ENCODE measurements at regions not wholly inside any gene's neighbourhood (a gene's known extent, or its start where the extent isn't known, plus 50 kb on each side); places are given as distances from the start of the nearest gene placed in this dataset.

- DNase-seq (ENCODE audit: low read depth) = peak; percentile 17
- TF ChIP-seq CTCF (IDR thresholded peaks at IDR 0.05; ENCODE audit: control insufficient read depth, extremely low read depth, insufficient read depth) = no peak
- H3K4me3 ChIP-seq (ENCODE audit: low read depth, low read length) = no peak overlapping the region
Measured at GRCh38 chr16:59370717-59371116, 636.6 kb upstream of the GOT2 start.

DNA sequence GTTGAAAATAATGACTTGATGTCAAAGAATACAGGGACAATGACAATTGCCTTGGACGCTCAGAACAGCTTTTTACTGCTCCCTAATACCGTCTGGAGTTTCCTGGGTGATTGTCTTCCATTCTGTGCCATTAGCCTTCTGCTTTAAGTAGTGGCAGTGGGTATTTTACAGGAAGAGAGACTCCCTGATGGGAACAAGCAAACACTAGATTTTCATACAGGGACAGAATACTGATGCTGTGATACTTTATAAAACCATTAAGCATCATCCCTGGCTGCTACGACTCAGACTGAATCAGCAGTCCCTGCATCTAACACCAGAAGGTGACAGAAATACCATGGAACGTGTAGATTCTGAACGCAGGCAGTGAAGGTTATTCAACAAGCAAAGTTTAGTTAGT is 635.4 kb upstream of the GOT2 start:
- H3K4me3 ChIP-seq (ENCODE audit: low read depth, low read length) = no peak overlapping the region
- TF ChIP-seq CTCF (IDR thresholded peaks at IDR 0.05; ENCODE audit: control insufficient read depth, extremely low read depth, insufficient read depth) = no peak
- no peak for DNase-seq (ENCODE audit: low read depth)

DNA sequence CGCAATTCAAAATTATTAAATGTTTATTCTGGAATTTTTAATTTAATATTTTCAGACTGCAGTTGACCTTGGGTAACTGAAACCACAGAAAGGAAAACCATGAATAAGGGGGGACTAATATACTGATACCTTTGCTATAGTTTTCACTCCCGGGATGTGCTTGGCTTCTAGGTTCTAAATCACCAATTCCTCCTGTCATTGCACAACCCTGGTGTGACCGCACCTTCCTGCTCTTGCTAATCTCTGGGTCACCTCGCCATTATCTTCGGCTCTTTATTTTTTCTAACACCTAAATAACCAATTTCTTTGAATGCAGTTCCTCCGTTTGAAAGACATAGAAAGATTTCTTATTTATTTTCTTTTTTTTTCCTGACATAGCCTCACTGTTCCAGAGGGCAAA is 634.5 kb upstream of the GOT2 start:
- no peak overlapping the region for H3K4me3 ChIP-seq (ENCODE audit: low read depth, low read length)
- no peak for TF ChIP-seq CTCF (IDR thresholded peaks at IDR 0.05; ENCODE audit: control insufficient read depth, extremely low read depth, insufficient read depth)
- no peak for DNase-seq (ENCODE audit: low read depth)

DNA sequence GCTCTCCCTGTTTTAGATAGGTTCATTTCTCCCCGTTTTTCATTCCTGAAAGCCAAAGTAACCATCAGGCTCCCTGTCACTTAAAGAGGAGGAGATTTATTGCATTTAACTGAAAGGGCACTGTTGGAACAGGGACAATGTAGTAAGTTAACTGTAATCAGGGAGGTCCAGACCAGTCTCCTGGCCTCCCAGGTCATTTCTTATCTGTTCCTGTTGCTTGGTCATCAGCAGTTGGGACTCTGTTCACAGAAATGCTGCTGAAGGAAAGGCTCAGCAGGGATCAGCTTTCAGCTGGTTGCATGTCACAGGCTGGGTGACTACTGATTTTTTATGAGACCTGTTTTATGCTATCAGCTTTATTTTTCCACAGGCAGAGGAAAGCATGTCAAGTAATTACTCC is 622.6 kb upstream of the GOT2 start:
- H3K4me3 ChIP-seq (ENCODE audit: low read depth, low read length) = no peak overlapping the region
- TF ChIP-seq CTCF (IDR thresholded peaks at IDR 0.05; ENCODE audit: control insufficient read depth, extremely low read depth, insufficient read depth) = no peak
- no peak for DNase-seq (ENCODE audit: low read depth)

- no peak for DNase-seq (ENCODE audit: low read depth)
- H3K4me3 ChIP-seq (ENCODE audit: low read depth, low read length) = no peak overlapping the region
- no peak for TF ChIP-seq CTCF (IDR thresholded peaks at IDR 0.05; ENCODE audit: control insufficient read depth, extremely low read depth, insufficient read depth)
Measured at GRCh38 chr16:59356144-59356543, 622.0 kb upstream of the GOT2 start.

- no peak for DNase-seq (ENCODE audit: low read depth)
- no peak for TF ChIP-seq CTCF (IDR thresholded peaks at IDR 0.05; ENCODE audit: control insufficient read depth, extremely low read depth, insufficient read depth)
- H3K4me3 ChIP-seq (ENCODE audit: low read depth, low read length) = no peak overlapping the region
Measured at GRCh38 chr16:59355704-59356103, 621.6 kb upstream of the GOT2 start.

- DNase-seq (ENCODE audit: low read depth) = no peak
- no peak for TF ChIP-seq CTCF (IDR thresholded peaks at IDR 0.05; ENCODE audit: control insufficient read depth, extremely low read depth, insufficient read depth)
- no peak overlapping the region for H3K4me3 ChIP-seq (ENCODE audit: low read depth, low read length)
Measured at GRCh38 chr16:59351305-59351903, 617.3 kb upstream of the GOT2 start.

All from LNCaP clone FGC (cell line).